GM18519 (cell line): ENCODE measurements at regions not wholly inside any gene's neighbourhood (a gene's known extent, or its start where the extent isn't known, plus 50 kb on each side); places are given as distances from the start of the nearest gene placed in this dataset.

Source experiments
- ATAC-seq: cut with Tn5 transposase; IDR thresholded peaks from one replicate; pipeline ENCODE4 v1.9.1; 2021; ENCODE audit warnings: mild to moderate bottlenecking, moderate library complexity; ENCODE audit not compliant: unreplicated experiment, low FRiP score

DNA sequence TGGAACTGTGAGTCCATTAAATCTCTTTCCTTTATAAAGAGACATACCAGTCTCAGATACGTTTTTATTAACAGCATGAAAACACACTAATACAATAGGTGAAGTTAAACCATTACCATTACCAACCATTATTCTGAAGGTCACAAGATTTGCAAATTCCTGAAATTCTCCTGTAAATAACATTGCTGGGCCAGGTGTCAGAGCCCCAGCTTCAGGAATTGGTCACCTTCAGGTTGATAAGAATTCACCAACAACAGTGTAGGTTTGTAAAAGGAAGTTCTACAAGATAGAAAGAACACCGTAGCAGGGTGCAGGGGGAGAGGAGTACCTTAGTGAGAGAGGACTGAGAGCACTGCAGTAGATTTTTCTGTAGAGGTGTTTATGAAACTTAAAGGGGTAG lies 644.3 kb downstream of the CDY2B start:
- no peak for ATAC-seq

GRCh38 chrY:17233435-17234109 lies 646.4 kb downstream of the CDY2B start:
- no peak for ATAC-seq

- ATAC-seq, result no peak
Observed at GRCh38 chrY:17231994-17232393, 648.0 kb downstream of the CDY2B start.

DNA sequence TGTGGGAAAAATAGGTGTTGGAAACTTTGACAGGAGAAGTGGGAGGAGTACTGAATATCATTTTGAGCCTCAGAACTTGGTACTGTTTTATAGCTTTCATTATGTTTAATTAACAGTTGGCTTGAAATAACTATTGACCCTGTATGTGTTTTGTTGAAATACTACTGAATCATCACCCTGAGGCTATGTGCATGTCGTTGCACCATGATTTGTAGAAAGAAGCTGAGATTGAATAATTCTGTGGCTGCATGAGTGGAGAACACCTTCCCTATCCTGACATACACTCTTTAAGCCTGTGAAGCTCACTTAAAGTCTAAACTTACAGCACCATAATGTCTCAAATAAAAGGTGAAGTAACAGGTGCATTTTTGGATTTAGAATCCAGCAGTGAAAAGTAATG lies 656.5 kb downstream of the CDY2B start:
- no peak for ATAC-seq

GRCh38 chrY:17202395-17202794 lies 677.6 kb downstream of the CDY2B start:
- no peak for ATAC-seq

- ATAC-seq, result no peak
Observed at GRCh38 chrY:17184299-17184698, 695.7 kb downstream of the CDY2B start.

- no peak for ATAC-seq
Observed at GRCh38 chrY:17166881-17167280, 713.1 kb downstream of the CDY2B start.

DNA sequence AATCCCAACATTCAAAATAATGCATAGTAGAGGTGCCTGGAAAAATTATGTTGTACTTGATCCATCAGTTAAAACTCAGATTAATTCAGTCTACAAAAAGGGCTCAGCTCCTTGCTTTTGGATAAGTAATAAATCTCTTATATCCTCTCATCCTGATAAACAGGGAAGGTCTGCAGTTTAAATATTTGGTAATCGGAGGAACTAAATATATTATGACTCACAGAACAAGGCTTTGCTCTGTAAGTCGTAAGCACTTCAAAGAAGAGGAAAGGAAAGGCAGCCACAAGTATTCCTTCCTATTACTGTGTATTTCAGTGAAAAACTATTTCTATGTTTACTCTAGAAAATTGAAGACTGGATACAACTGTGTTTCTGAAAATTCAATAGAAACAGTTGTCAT lies 757.9 kb downstream of the CDY2B start:
- ATAC-seq, result no peak

GRCh38 chrY:17085303-17085702 lies 794.7 kb downstream of the CDY2B start:
- ATAC-seq, result no peak

DNA sequence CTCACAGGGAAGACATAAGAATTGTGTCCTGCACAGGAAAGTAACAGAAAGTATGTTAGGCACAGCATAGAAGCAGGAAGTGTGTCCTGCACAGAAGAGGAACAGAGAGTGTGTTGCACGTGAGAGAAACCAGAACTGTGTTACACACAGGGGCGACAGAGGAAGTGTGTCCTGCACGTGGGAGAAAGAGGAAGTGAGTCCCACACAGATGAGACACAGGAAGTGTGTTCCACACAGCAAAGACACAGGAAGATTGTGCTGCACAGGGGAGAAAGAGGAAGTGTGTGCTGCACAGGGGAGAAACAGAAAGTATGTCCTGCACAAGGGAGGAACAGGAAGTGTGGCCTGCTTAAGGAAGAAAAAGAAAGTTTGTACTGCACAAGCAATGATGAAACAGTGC lies 800.1 kb downstream of the CDY2B start:
- ATAC-seq, result no peak

GRCh38 chrY:17067307-17067706 lies 812.7 kb downstream of the CDY2B start:
- ATAC-seq, result no peak

GRCh38 chrY:17053041-17053440 lies 827.0 kb downstream of the CDY2B start:
- ATAC-seq, result no peak

DNA sequence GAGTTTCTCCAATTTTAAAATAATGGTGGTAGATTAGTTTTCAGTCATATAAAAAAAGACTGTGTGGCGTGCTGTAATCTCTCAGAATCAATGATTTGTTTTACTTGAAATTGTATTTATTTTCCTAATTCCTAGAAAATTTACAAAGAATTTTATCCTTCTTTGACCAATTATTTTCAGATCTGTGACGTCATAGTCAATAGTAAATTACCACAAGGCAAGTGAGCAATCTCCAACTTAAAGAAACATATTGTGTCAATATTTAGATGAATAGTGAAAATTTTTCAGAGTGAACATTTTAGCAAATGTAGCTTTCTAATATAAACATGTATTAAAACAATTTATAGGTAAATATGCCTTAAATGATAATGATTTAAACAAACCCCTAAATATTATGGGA lies 829.6 kb downstream of the CDY2B start:
- ATAC-seq, result no peak

DNA sequence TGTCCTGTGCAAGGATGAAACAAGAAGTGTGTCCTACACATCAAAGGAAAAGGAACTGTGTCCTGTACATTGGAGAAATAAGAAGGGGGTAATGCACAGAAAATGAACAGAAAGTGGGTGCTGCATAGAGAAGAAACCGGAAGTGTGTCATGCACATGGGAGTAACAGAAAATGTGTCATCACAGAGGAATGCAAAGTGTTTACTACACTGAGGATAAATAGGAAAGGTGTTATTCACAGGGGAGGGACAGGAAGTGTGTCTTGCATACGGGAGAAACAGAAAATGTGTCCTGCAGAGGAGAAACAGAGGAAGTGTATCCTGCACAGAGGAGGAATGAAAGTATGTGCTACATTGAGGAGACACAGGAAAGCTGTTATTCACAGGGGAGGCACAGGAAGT lies 834.9 kb downstream of the CDY2B start:
- no peak for ATAC-seq

DNA sequence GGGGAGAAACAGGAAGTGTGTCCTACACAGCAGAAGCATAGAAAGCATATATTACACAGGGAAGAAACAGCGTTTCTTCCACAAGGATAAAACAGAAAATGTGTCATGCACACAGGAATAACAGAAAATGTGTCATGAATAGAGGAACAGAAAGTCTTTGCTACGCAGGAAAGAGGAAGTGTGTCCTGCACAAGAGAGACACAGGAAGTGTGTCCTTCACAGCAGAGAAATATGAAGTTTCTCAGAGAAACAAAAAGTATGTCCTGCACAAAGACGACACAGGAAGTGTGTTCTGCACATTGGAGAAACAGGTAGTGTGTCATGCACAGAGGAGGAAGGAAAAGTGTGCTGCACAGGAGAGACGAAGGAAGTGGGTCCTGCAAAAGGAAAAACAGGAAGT lies 835.3 kb downstream of the CDY2B start:
- ATAC-seq, result peak; percentile 54

GRCh38 chrY:17044272-17044671 lies 835.7 kb downstream of the CDY2B start:
- ATAC-seq, result peak; percentile 54

GRCh38 chrY:17038439-17038838 lies 841.6 kb downstream of the CDY2B start:
- no peak for ATAC-seq

DNA sequence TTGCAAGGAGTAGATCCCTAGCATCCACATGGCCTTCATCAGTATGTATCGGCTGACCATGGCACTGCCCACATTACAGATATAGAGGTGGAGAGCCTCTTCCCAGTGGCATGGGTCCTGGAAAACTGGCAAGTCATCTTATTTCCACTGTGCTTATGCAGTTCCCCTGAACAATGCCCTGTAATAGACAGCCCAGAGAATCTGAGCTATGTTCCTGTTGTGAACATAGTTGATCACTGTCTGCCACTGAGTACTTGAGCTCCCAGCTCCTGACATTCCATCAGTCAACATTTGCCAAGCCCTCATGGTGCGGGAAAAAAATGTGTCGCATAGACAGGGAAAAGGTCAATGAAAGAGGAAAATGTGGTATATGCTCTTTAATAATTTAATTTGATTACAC lies 861.9 kb downstream of the CDY2B start:
- no peak for ATAC-seq

GRCh38 chrY:16993551-16993950 lies 886.5 kb downstream of the CDY2B start:
- no peak for ATAC-seq

DNA sequence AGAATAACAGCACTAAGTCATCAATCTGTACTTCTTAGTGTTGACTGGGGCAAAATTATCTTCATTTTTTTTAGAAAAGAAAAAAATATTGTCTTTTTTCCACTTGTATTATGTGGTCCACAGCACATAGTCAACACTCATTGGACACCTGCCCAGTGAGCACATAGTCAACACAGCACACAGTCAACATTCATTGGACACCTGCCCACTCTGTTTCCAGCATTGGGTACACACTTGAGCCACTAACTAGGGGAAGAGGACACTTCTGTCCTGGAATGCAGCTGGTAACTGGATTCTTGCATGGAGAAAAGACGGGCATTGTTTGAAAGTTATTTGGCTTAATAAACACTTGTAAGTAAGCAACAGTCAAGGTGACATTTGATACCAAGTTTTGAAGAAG lies 898.2 kb downstream of the CDY2B start:
- no peak for ATAC-seq

DNA sequence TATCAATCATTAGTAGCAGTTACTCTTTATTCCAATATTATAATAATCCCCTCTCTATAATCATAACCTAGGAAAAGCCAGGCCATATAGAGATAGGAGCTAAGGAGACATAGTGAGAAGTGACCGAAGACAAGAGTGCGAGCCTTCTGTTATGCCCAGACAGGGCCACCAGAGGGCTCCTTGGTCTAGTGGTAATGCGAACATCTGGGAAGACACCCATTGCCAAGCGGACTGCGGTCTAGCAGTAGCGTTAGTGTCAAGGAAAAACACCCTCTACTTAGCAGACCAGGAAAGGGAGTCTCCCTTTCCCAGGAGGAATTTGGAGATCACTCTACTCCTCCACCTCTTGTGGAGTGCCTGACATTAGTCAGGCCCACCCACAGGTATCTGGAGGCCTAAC lies 920.9 kb downstream of the CDY2B start:
- no peak for ATAC-seq

DNA sequence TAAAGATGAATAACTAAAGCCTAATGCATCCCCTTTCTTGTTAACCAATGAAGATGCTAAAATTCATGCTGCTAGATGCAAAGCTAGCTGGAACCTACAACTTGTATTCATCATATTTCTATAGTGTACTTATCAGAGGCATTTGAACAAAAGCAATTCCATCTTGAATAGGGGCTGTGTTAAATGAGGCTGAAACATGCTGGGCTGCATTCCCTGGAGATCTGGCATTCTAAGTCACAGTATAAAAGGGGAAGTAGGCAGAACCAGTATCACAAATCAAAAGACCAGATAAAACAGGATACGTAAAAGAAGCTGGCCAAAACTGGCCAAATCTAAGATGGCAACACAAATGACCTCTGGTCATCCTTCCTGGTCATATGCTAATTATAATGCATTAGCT lies 932.8 kb downstream of the CDY2B start:
- ATAC-seq, result no peak
